CD4-positive, alpha-beta T cell (primary cell): ENCODE measurements at regions not wholly inside any gene's neighbourhood (a gene's known extent, or its start where the extent isn't known, plus 50 kb on each side); places are given as distances from the start of the nearest gene placed in this dataset.

Experiments
- ATAC-seq: fragments of 200-7000 bp; cut with Tn5 transposase; one replicate; pipeline ENCODE4 v1.10.0; 2022; ENCODE audit warnings: mild to moderate bottlenecking; ENCODE audit not compliant: poor library complexity
- CTCF ChIA-PET: fragments of 350-600 bp; sonication (Branson Sonifier 250); formaldehyde crosslinking; loops from one replicate; lab custom pipeline; 2021; ENCODE audit warnings: antibody characterized with exemption, inconsistent platforms; lab: Charles Lee
- POLR2A ChIA-PET: fragments of 350-600 bp; sonication (Branson Sonifier 250); formaldehyde crosslinking; loops from one replicate; lab custom pipeline; 2021; ENCODE audit warnings: antibody characterized with exemption, inconsistent platforms; lab: Charles Lee
- DNase-seq, 14 experiments: peaks; one replicate each; pipeline ENCODE4 v3.0.0-alpha.2; 2013 to 2020; ENCODE audit warnings: mixed read lengths in 2 of 14
- H3K27ac ChIP-seq, 2 donors: one replicate each; pipeline versions ENCODE4 v1.5.1 to v1.7.0; 2013; ENCODE audit warnings: low read length in 2 of 2, low read depth in 1 of 2, mild to moderate bottlenecking in 1 of 2
- H3K27me3 ChIP-seq, 2 experiments: 1 replicate in 1 of 2; 2 replicates in 1 of 2; pipeline versions ENCODE4 v1.6.1 to v1.7.0; 2013; ENCODE audit warnings: low read length in 2 of 2, control low read depth in 1 of 2, mild to moderate bottlenecking in 1 of 2, moderate library complexity in 1 of 2; ENCODE audit not compliant: insufficient read depth in 2 of 2, control insufficient read depth in 1 of 2
- H3K36me3 ChIP-seq: one replicate; pipeline ENCODE4 v1.6.1; 2013; ENCODE audit warnings: low read length, control low read depth; ENCODE audit not compliant: insufficient read depth
- H3K4me1 ChIP-seq: one replicate; pipeline ENCODE4 v1.6.1; 2013; ENCODE audit warnings: low read length, control low read depth; ENCODE audit not compliant: insufficient read depth
- H3K4me3 ChIP-seq: one replicate; pipeline ENCODE4 v1.5.1; 2013; ENCODE audit warnings: mild to moderate bottlenecking, low read length, moderate library complexity
- H3K9me3 ChIP-seq, 2 experiments: 1 replicate in 1 of 2; 2 replicates in 1 of 2; pipeline versions ENCODE4 v1.6.1 to v1.7.0; 2013; ENCODE audit warnings: low read length in 2 of 2, mild to moderate bottlenecking in 2 of 2, control low read depth in 1 of 2, moderate library complexity in 1 of 2; ENCODE audit not compliant: control insufficient read depth in 1 of 2, insufficient read depth in 1 of 2
- H3K27ac Mint-ChIP-seq: one replicate; pipeline ENCODE4 v1.8.0; 2020; ENCODE audit warnings: mixed read lengths
- H3K27me3 Mint-ChIP-seq: one replicate; pipeline ENCODE4 v1.8.0; 2021; ENCODE audit warnings: mixed read lengths
- H3K36me3 Mint-ChIP-seq: one replicate; pipeline ENCODE4 v1.8.0; 2021; ENCODE audit warnings: low read depth, mixed read lengths
- H3K4me1 Mint-ChIP-seq: one replicate; pipeline ENCODE4 v1.8.0; 2021; ENCODE audit warnings: low read depth, mixed read lengths
- H3K4me3 Mint-ChIP-seq: one replicate; pipeline ENCODE4 v1.8.0; 2020; ENCODE audit warnings: mild to moderate bottlenecking, mixed read lengths
- H3K9me3 Mint-ChIP-seq: one replicate; pipeline ENCODE4 v1.8.0; 2020; ENCODE audit warnings: mixed read lengths
- intact Hi-C, 2 experiments: fragments of 100-400 bp; cut with DNase I in 1 of 2; cut with micrococcal nuclease in 1 of 2; formaldehyde crosslinking; loops; one replicate each; pipeline versions ENCODE4 v1.15.1 to v1.9.0; 2023 to 2025; cut with DNase I, micrococcal nuclease
- TF ChIP-seq, protein P1 (sequence below): fragments of 200-600 bp; IDR thresholded peaks from one replicate; pipeline ENCODE4 v1.8.0; 2022; ENCODE audit warnings: antibody characterized with exemption, mild to moderate bottlenecking

DNA sequence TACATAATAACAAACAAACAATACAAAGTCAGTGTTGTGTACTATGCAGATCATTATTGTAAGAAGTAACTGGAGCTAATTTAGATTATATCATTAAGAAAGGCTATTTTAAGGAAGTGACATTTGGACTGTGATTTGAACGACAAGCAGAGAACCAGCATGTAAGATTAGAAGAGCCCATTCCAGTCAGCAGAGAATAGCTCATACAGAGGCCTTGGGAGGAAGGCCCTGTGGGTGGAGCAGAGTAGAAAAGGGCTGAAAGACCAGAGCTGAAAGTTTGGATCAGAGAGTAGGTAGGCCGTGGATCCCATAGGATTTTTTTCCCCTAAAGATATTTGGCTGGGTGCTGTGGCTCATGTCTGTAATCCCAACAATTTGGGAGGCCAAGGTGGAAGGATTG lies 190.1 kb downstream of the OMA1 start:
- no peak overlapping the region for H3K27ac Mint-ChIP-seq
- ChIA-PET CTCF (no interaction called here), POLR2A (no interaction called here)
- no peaks in the 10 kb centered on the region for H3K36me3 ChIP-seq
- intact Hi-C loops = no loop called here
- H3K4me3 ChIP-seq = no peak overlapping the region
- H3K4me3 Mint-ChIP-seq = no peak overlapping the region
- DNase-seq (no peak), ATAC-seq (no peak)
- H3K9me3 Mint-ChIP-seq = no peaks in the 10 kb centered on the region
- H3K9me3 ChIP-seq = no peaks in the 10 kb centered on the region
- H3K27ac ChIP-seq = no peak overlapping the region
- H3K4me1 Mint-ChIP-seq = no peaks in the 10 kb centered on the region
- TF ChIP-seq, protein P1, sequence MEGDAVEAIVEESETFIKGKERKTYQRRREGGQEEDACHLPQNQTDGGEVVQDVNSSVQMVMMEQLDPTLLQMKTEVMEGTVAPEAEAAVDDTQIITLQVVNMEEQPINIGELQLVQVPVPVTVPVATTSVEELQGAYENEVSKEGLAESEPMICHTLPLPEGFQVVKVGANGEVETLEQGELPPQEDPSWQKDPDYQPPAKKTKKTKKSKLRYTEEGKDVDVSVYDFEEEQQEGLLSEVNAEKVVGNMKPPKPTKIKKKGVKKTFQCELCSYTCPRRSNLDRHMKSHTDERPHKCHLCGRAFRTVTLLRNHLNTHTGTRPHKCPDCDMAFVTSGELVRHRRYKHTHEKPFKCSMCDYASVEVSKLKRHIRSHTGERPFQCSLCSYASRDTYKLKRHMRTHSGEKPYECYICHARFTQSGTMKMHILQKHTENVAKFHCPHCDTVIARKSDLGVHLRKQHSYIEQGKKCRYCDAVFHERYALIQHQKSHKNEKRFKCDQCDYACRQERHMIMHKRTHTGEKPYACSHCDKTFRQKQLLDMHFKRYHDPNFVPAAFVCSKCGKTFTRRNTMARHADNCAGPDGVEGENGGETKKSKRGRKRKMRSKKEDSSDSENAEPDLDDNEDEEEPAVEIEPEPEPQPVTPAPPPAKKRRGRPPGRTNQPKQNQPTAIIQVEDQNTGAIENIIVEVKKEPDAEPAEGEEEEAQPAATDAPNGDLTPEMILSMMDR = no peak
- H3K27me3 ChIP-seq = no peaks in the 10 kb centered on the region
- no peaks in the 10 kb centered on the region for H3K36me3 Mint-ChIP-seq
- H3K27me3 Mint-ChIP-seq = no peaks in the 10 kb centered on the region
- H3K4me1 ChIP-seq = no peaks in the 10 kb centered on the region

DNA sequence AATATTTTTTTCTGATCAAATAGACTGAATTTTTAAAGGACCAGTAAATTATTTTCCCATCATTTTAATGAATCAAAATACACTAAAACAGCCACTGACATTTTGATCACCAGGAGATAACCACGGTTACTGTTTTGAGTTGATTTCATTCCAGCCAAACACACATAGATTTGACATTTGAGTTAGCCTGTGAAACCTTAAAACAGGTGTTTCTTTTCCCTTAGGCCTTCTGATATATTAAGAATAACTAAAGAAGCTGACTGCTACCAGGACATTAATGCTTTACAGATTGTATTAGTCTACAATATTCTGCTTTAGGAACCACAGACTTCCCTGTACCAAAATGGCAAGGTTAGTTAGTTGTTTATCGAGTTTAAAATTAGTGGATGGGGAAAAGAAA lies 193.4 kb downstream of the OMA1 start:
- Histone ChIP-seq H3K27me3 (no peaks in the 10 kb centered on the region), H3K36me3 (no peaks in the 10 kb centered on the region), H3K27ac (no peak overlapping the region), H3K9me3 (no peaks in the 10 kb centered on the region), H3K4me3 (no peak overlapping the region), H3K4me1 (no peaks in the 10 kb centered on the region)
- Mint-ChIP-seq H3K27me3 (no peaks in the 10 kb centered on the region), H3K9me3 (no peaks in the 10 kb centered on the region), H3K36me3 (no peaks in the 10 kb centered on the region), H3K27ac (no peak overlapping the region), H3K4me3 (no peak overlapping the region), H3K4me1 (no peaks in the 10 kb centered on the region)
- TF ChIP-seq, protein P1 = no peak
- intact Hi-C loops = no loop called here
- DNase-seq = no peak
- ChIA-PET CTCF (no interaction called here), POLR2A (no interaction called here)
- no peak for ATAC-seq

DNA sequence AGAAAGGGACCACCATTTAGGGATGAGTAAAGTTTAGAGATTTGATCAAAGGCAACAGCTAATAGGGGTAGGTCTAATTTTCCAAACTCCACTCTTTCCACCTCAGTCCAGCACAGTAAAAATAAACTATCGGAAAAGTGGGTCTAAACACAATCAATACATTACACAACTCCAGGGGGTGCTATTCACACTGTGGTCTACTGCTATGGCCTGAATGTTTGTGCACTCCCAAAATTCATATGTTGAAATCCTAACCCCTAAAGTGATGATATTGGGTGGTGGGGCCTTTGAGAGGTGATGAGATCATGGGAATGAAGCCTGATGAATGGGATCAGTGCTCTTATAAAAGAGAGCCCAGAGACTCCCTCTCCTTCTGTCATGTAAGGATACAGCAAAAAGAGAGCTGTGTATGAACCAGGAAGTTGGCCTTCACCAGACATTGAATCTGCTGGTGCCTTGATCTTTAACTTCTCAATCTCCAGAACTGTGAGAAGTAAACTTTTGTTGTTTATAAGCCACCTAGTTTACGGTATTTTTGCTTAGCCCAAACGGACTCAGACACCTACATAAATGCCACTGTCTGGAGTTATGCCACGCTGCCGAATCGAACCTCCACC lies 193.9 kb downstream of the OMA1 start:
- Mint-ChIP-seq H3K36me3 (no peaks in the 10 kb centered on the region), H3K27me3 (no peaks in the 10 kb centered on the region), H3K4me1 (no peaks in the 10 kb centered on the region), H3K9me3 (no peaks in the 10 kb centered on the region), H3K4me3 (no peak overlapping the region), H3K27ac (no peak overlapping the region)
- no peak overlapping the region for H3K4me3 ChIP-seq
- CTCF ChIA-PET = no interaction called here
- no peaks in the 10 kb centered on the region for H3K9me3 ChIP-seq
- intact Hi-C loops = loop anchor here in 1 of 2 experiments (1.0 kb wide), 1 partner anchor 26 kb away; no protein-coding TSS in a partner anchor
- ATAC-seq = no peak
- H3K27ac ChIP-seq = no peak overlapping the region
- no peaks in the 10 kb centered on the region for H3K36me3 ChIP-seq
- no peaks in the 10 kb centered on the region for H3K4me1 ChIP-seq
- no peak for DNase-seq
- POLR2A ChIA-PET = no interaction called here
- TF ChIP-seq, protein P1 = no peak
- no peaks in the 10 kb centered on the region for H3K27me3 ChIP-seq
